Loucy (cell line): ENCODE measurements at regions not wholly inside any gene's neighbourhood (a gene's known extent, or its start where the extent isn't known, plus 50 kb on each side); places are given as distances from the start of the nearest gene placed in this dataset.

Source experiments
- H2AFZ ChIP-seq: fragments of 200-600 bp; sonication (generic); 2 replicates; pipeline ENCODE4 v1.6.0; 2016; ENCODE audit warnings: antibody characterized with exemption, mild to moderate bottlenecking, low read length, moderate library complexity
- H3F3A ChIP-seq: fragments of 200-600 bp; 2 replicates; pipeline ENCODE4 v1.6.0; 2016; ENCODE audit warnings: antibody characterized with exemption, low read depth, mild to moderate bottlenecking
- H3K27me3 ChIP-seq: fragments of 200-600 bp; sonication (generic); 2 replicates; pipeline ENCODE4 v1.6.1; 2014; ENCODE audit warnings: low read length, mild to moderate bottlenecking; ENCODE audit not compliant: insufficient read depth, poor library complexity, severe bottlenecking
- H3K36me3 ChIP-seq: fragments of 200-600 bp; sonication (generic); 2 replicates; pipeline ENCODE4 v1.6.1; 2016; ENCODE audit warnings: low read length; ENCODE audit not compliant: insufficient read depth
- H3K4me1 ChIP-seq: fragments of 200-600 bp; sonication (generic); 2 replicates; pipeline ENCODE4 v1.5.1; 2014; ENCODE audit warnings: low read length, mild to moderate bottlenecking; ENCODE audit not compliant: insufficient read depth, poor library complexity, severe bottlenecking
- H3K4me2 ChIP-seq: fragments of 200-600 bp; sonication (generic); 2 replicates; pipeline ENCODE4 v1.6.0; 2014; ENCODE audit warnings: antibody characterized with exemption, low read length, low read depth, mild to moderate bottlenecking; ENCODE audit not compliant: poor library complexity, severe bottlenecking
- H3K4me3 ChIP-seq: fragments of 200-600 bp; sonication (generic); 2 replicates; pipeline ENCODE4 v1.5.1; 2014; ENCODE audit warnings: low read length, mild to moderate bottlenecking, mixed read lengths; ENCODE audit not compliant: poor library complexity, severe bottlenecking
- H3K79me2 ChIP-seq: fragments of 200-600 bp; sonication (generic); 2 replicates; pipeline ENCODE4 v1.6.1; 2014; ENCODE audit warnings: low read length; ENCODE audit not compliant: insufficient read depth
- H3K9ac ChIP-seq: fragments of 200-600 bp; sonication (generic); 2 replicates; pipeline ENCODE4 v1.6.0; 2014; ENCODE audit warnings: mild to moderate bottlenecking, low read depth, low read length, moderate library complexity; ENCODE audit not compliant: poor library complexity, severe bottlenecking
- H3K9me2 ChIP-seq: fragments of 200-600 bp; sonication (generic); replicated peaks from 2 replicates; pipeline ENCODE4 v1.6.1; 2016; ENCODE audit warnings: low read depth, low read length, mixed read lengths
- H3K9me3 ChIP-seq: fragments of 200-600 bp; sonication (generic); 2 replicates; pipeline ENCODE4 v1.6.1; 2014; ENCODE audit warnings: mild to moderate bottlenecking, antibody characterized with exemption, low read length, low read depth; ENCODE audit not compliant: insufficient read depth
- H4K20me1 ChIP-seq: fragments of 200-600 bp; sonication (generic); 2 replicates; pipeline ENCODE4 v1.6.0; 2014; ENCODE audit warnings: antibody characterized with exemption, low read length, mild to moderate bottlenecking; ENCODE audit not compliant: insufficient read depth, poor library complexity, severe bottlenecking
- EZH2phosphoT487 ChIP-seq: fragments of 200-600 bp; IDR thresholded peaks from 2 replicates; pipeline ENCODE4 v1.6.1; 2018; ENCODE audit warnings: antibody characterized with exemption, mild to moderate bottlenecking, moderate library complexity, borderline replicate concordance
- TF ChIP-seq, protein P1 (sequence below): fragments of 200-600 bp; sonication (generic); conservative IDR thresholded peaks from 2 replicates; pipeline ENCODE4 v1.5.1; 2014; ENCODE audit warnings: mild to moderate bottlenecking, antibody characterized with exemption, low read length

DNA sequence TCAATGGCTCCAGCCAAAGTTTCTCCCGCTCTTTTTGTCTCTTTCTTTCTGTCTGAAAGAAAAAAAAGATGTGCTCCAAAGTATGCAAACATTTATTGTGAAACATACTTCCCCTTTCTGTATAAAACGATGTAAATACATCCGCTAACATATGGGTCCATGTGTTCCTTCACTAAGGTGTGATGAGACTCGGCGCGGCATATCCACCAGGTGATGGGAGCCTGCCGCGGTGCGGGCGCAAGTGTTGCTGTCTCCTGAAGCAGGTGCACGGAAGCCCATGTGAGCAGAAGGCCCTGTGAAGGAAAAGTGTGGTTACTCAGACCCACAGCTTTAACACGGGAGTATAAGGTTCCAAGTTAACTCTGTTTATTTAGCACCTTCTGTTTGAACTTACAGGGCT is 466.6 kb upstream of the C1orf87 start:
- Histone ChIP-seq H2AFZ (no peak overlapping the region), H3K9ac (no peak overlapping the region), H3K4me3 (no peak overlapping the region), H3K36me3 (no peaks in the 10 kb centered on the region), H4K20me1 (no peaks in the 10 kb centered on the region), H3K27me3 (no peaks in the 10 kb centered on the region), H3K9me3 (no peaks in the 10 kb centered on the region), H3F3A (no peaks in the 10 kb centered on the region), H3K4me1 (peaks cover 21% of the 10 kb centered on the region), H3K4me2 (no peak overlapping the region), H3K9me2 (no peaks in the 10 kb centered on the region), H3K79me2 (no peaks in the 10 kb centered on the region)
- TF ChIP-seq, protein P1, sequence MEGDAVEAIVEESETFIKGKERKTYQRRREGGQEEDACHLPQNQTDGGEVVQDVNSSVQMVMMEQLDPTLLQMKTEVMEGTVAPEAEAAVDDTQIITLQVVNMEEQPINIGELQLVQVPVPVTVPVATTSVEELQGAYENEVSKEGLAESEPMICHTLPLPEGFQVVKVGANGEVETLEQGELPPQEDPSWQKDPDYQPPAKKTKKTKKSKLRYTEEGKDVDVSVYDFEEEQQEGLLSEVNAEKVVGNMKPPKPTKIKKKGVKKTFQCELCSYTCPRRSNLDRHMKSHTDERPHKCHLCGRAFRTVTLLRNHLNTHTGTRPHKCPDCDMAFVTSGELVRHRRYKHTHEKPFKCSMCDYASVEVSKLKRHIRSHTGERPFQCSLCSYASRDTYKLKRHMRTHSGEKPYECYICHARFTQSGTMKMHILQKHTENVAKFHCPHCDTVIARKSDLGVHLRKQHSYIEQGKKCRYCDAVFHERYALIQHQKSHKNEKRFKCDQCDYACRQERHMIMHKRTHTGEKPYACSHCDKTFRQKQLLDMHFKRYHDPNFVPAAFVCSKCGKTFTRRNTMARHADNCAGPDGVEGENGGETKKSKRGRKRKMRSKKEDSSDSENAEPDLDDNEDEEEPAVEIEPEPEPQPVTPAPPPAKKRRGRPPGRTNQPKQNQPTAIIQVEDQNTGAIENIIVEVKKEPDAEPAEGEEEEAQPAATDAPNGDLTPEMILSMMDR, result no peak
- TF ChIP-seq EZH2phosphoT487, result no peak

DNA sequence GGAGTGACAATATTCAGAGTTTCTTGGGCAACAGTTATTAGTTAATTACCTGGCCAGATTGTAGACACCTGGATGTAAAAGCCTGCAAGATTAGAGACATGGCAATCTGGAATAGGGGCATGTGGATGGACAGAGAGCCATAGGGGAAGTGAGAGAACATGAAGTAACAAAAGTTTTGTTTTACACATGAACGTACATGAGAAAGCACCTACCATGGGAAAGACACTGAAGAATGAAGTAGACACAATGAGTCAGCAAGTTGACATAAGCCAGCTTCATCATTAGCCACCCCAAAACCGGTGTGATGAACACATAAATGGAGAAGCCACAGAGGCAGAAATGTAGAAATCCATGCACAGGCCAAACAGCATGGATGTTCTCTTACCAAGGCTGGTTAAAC is 462.1 kb upstream of the C1orf87 start:
- no peak overlapping the region for H2AFZ ChIP-seq
- H4K20me1 ChIP-seq, result no peaks in the 10 kb centered on the region
- TF ChIP-seq, protein P1, result no peak
- TF ChIP-seq EZH2phosphoT487, result no peak
- no peaks in the 10 kb centered on the region for H3K36me3 ChIP-seq
- H3K9me3 ChIP-seq, result no peaks in the 10 kb centered on the region
- H3K9me2 ChIP-seq, result no peaks in the 10 kb centered on the region
- no peak overlapping the region for H3K4me3 ChIP-seq
- no peaks in the 10 kb centered on the region for H3K27me3 ChIP-seq
- H3F3A ChIP-seq, result no peaks in the 10 kb centered on the region
- no peak overlapping the region for H3K9ac ChIP-seq
- H3K79me2 ChIP-seq, result no peaks in the 10 kb centered on the region
- no peak overlapping the region for H3K4me2 ChIP-seq
- H3K4me1 ChIP-seq, result no peaks in the 10 kb centered on the region

DNA sequence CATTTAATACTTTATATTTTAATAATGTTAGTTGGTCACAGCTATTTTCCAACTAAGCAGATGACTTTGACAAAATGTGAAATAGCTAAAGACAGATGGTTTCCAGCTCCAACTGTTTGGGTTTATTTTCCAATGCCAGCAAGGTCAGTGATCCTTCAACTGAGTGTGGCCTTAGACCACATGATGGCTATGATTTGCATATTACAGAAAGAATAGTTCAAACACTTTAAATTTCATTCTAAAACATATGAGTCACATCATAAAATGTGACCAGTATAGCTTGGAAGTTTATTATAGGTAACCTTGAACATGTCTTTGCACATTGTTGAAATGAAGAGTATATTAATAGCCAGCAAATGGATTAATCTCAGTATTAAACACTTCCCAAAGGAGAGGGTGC is 454.0 kb upstream of the C1orf87 start:
- H3K4me3 ChIP-seq, result no peak overlapping the region
- no peaks in the 10 kb centered on the region for H3K4me1 ChIP-seq
- no peak overlapping the region for H2AFZ ChIP-seq
- no peaks in the 10 kb centered on the region for H3K9me3 ChIP-seq
- H3K27me3 ChIP-seq, result no peaks in the 10 kb centered on the region
- TF ChIP-seq, protein P1, result no peak
- TF ChIP-seq EZH2phosphoT487, result no peak
- no peaks in the 10 kb centered on the region for H3K79me2 ChIP-seq
- H4K20me1 ChIP-seq, result no peaks in the 10 kb centered on the region
- H3K9me2 ChIP-seq, result no peaks in the 10 kb centered on the region
- no peak overlapping the region for H3K4me2 ChIP-seq
- no peaks in the 10 kb centered on the region for H3K36me3 ChIP-seq
- H3K9ac ChIP-seq, result no peak overlapping the region
- H3F3A ChIP-seq, result no peaks in the 10 kb centered on the region
